MV-4-11 (cell line): ENCODE measurements at regions not wholly inside any gene's neighbourhood (a gene's known extent, or its start where the extent isn't known, plus 50 kb on each side); places are given as distances from the start of the nearest gene placed in this dataset.
"Not testable (repeated sequence)": the region's sequence is repeated elsewhere in the genome, so short reads cannot be mapped to it uniquely, and the experiment has no call there.

ENCODE experiments used
- DNase-seq: peaks from one replicate; lab custom pipeline; 2025; lab: John Stamatoyannopoulos, UW

GRCh38 chr5:145574889-145575573, 260.1 kb downstream of the PRELID2 start:
- DNase-seq = no peak

GRCh38 chr5:145568581-145568980, 266.6 kb downstream of the PRELID2 start:
- no peak for DNase-seq

GRCh38 chr5:145562931-145563330, 272.2 kb downstream of the PRELID2 start:
- DNase-seq = no peak

- DNase-seq = no peak
Measured at GRCh38 chr5:145558288-145558687, 276.9 kb downstream of the PRELID2 start.

- DNase-seq = no peak
Measured at GRCh38 chr5:145557345-145557744, 277.8 kb downstream of the PRELID2 start.

- no peak for DNase-seq
Measured at GRCh38 chr5:145554399-145554798, 280.7 kb downstream of the PRELID2 start.

GRCh38 chr5:145553177-145553576, 282.0 kb downstream of the PRELID2 start:
- DNase-seq = no peak

- DNase-seq = no peak
Measured at GRCh38 chr5:145551714-145552113, 283.4 kb downstream of the PRELID2 start.

- no peak for DNase-seq
Measured at GRCh38 chr5:145548097-145548496, 287.0 kb downstream of the PRELID2 start.

GRCh38 chr5:145544401-145544800, 290.7 kb downstream of the PRELID2 start:
- no peak for DNase-seq

- DNase-seq = no peak
Measured at GRCh38 chr5:145543968-145544367, 291.2 kb downstream of the PRELID2 start.

GRCh38 chr5:145540375-145540774, 294.8 kb downstream of the PRELID2 start:
- DNase-seq = no peak

GRCh38 chr5:145539201-145539600, 295.9 kb downstream of the PRELID2 start:
- DNase-seq = no peak

GRCh38 chr5:145536133-145536532, 299.0 kb downstream of the PRELID2 start:
- DNase-seq = no peak

GRCh38 chr5:145531038-145531734, 304.0 kb downstream of the PRELID2 start:
- no peak for DNase-seq

- DNase-seq = no peak
Measured at GRCh38 chr5:145521523-145521922, 313.6 kb downstream of the PRELID2 start.

- DNase-seq = no peak
Measured at GRCh38 chr5:145521066-145521465, 314.1 kb downstream of the PRELID2 start.

GRCh38 chr5:145520335-145520734, 314.8 kb downstream of the PRELID2 start:
- DNase-seq = no peak

- not testable (repeated sequence) for DNase-seq
Measured at GRCh38 chr5:145517588-145517987, 317.6 kb downstream of the PRELID2 start.

GRCh38 chr5:145511351-145511750, 323.8 kb downstream of the PRELID2 start:
- no peak for DNase-seq

GRCh38 chr5:145510769-145511168, 324.4 kb downstream of the PRELID2 start:
- no peak for DNase-seq

- no peak for DNase-seq
Measured at GRCh38 chr5:145510324-145510723, 324.8 kb downstream of the PRELID2 start.

GRCh38 chr5:145509336-145510136, 325.6 kb downstream of the PRELID2 start:
- DNase-seq = no peak
